ENCODE measurements at regions not wholly inside any gene's neighbourhood (a gene's known extent, or its start where the extent isn't known, plus 50 kb on each side); places are given as distances from the start of the nearest gene placed in this dataset.
"Not testable (repeated sequence)": the region's sequence is repeated elsewhere in the genome, so short reads cannot be mapped to it uniquely, and the experiment has no call there.

GRCh38 chr6:51112731-51113130, 294.1 kb downstream of the TFAP2B start:
- no peaks in the 10 kb centered on the region for H3K79me2 ChIP-seq (ENCODE audit: control insufficient read depth, low read length)
- no peak overlapping the region for H3K27ac ChIP-seq (ENCODE audit: low read depth, low read length)
- H3K9me3 ChIP-seq (ENCODE audit: control insufficient read depth, insufficient read depth, low read length), result no peaks in the 10 kb centered on the region
- TF ChIP-seq CTCF (IDR thresholded peaks at IDR 0.05; ENCODE audit: low read depth, low read length, poor library complexity, severe bottlenecking) (no peak), EZH2phosphoT487 (IDR thresholded peaks at IDR 0.05; ENCODE audit: borderline replicate concordance, low read length) (no peak)
- H3K36me3 ChIP-seq (ENCODE audit: control insufficient read depth, low read length), result no peaks in the 10 kb centered on the region
- H3K4me1 ChIP-seq (ENCODE audit: control insufficient read depth, low read length), result no peaks in the 10 kb centered on the region
- H4K20me1 ChIP-seq (ENCODE audit: control insufficient read depth, insufficient read depth, low read depth, low read length), result no peaks in the 10 kb centered on the region
- H3K27me3 ChIP-seq (ENCODE audit: control insufficient read depth, low read length), result no peaks in the 10 kb centered on the region
- H3K9me2 ChIP-seq (replicated peaks; ENCODE audit: control insufficient read depth, low read length), result no peaks in the 10 kb centered on the region
- H3K4me3 ChIP-seq (ENCODE audit: low read length), result no peak overlapping the region
- no peak overlapping the region for H3K4me2 ChIP-seq (ENCODE audit: low read length)
- no peaks in the 10 kb centered on the region for H3F3A ChIP-seq (ENCODE audit: control insufficient read depth, insufficient read depth)

- H4K20me1 ChIP-seq (ENCODE audit: control insufficient read depth, insufficient read depth, low read depth, low read length), result no peaks in the 10 kb centered on the region
- H3K79me2 ChIP-seq (ENCODE audit: control insufficient read depth, low read length), result no peaks in the 10 kb centered on the region
- no peaks in the 10 kb centered on the region for H3K4me1 ChIP-seq (ENCODE audit: control insufficient read depth, low read length)
- H3K36me3 ChIP-seq (ENCODE audit: control insufficient read depth, low read length), result no peaks in the 10 kb centered on the region
- H3K4me2 ChIP-seq (ENCODE audit: low read length), result no peak overlapping the region
- H3K4me3 ChIP-seq (ENCODE audit: low read length), result no peak overlapping the region
- no peaks in the 10 kb centered on the region for H3F3A ChIP-seq (ENCODE audit: control insufficient read depth, insufficient read depth)
- H3K27me3 ChIP-seq (ENCODE audit: control insufficient read depth, low read length), result no peaks in the 10 kb centered on the region
- TF ChIP-seq EZH2phosphoT487 (IDR thresholded peaks at IDR 0.05; ENCODE audit: borderline replicate concordance, low read length) (no peak), CTCF (IDR thresholded peaks at IDR 0.05; ENCODE audit: low read depth, low read length, poor library complexity, severe bottlenecking) (no peak)
- no peaks in the 10 kb centered on the region; the same call in 1 of the 2 replicates for H3K9me2 ChIP-seq (replicated peaks; ENCODE audit: control insufficient read depth, low read length)
- H3K9me3 ChIP-seq (ENCODE audit: control insufficient read depth, insufficient read depth, low read length), result no peaks in the 10 kb centered on the region
- H3K27ac ChIP-seq (ENCODE audit: low read depth, low read length), result no peak overlapping the region
Measured at GRCh38 chr6:51116723-51117122, 298.1 kb downstream of the TFAP2B start.

GRCh38 chr6:51118792-51119191, 300.1 kb downstream of the TFAP2B start:
- H4K20me1 ChIP-seq (ENCODE audit: control insufficient read depth, insufficient read depth, low read depth, low read length), result no peaks in the 10 kb centered on the region
- no peak overlapping the region for H3K27ac ChIP-seq (ENCODE audit: low read depth, low read length)
- no peak for TF ChIP-seq CTCF (IDR thresholded peaks at IDR 0.05; ENCODE audit: low read depth, low read length, poor library complexity, severe bottlenecking)
- TF ChIP-seq EZH2phosphoT487 (IDR thresholded peaks at IDR 0.05; ENCODE audit: borderline replicate concordance, low read length), result no peak
- H3F3A ChIP-seq (ENCODE audit: control insufficient read depth, insufficient read depth), result no peaks in the 10 kb centered on the region
- H3K9me2 ChIP-seq (replicated peaks; ENCODE audit: control insufficient read depth, low read length), result no peaks in the 10 kb centered on the region; the same call in 1 of the 2 replicates
- H3K4me2 ChIP-seq (ENCODE audit: low read length), result no peak overlapping the region
- H3K79me2 ChIP-seq (ENCODE audit: control insufficient read depth, low read length), result no peaks in the 10 kb centered on the region
- no peaks in the 10 kb centered on the region for H3K4me1 ChIP-seq (ENCODE audit: control insufficient read depth, low read length)
- H3K4me3 ChIP-seq (ENCODE audit: low read length), result no peak overlapping the region
- no peaks in the 10 kb centered on the region for H3K9me3 ChIP-seq (ENCODE audit: control insufficient read depth, insufficient read depth, low read length)
- H3K36me3 ChIP-seq (ENCODE audit: control insufficient read depth, low read length), result no peaks in the 10 kb centered on the region
- H3K27me3 ChIP-seq (ENCODE audit: control insufficient read depth, low read length), result no peaks in the 10 kb centered on the region

GRCh38 chr6:51120016-51120415, 301.3 kb downstream of the TFAP2B start:
- H3K9me2 ChIP-seq (replicated peaks; ENCODE audit: control insufficient read depth, low read length), result no peaks in the 10 kb centered on the region; the same call in 1 of the 2 replicates
- no peaks in the 10 kb centered on the region for H3K79me2 ChIP-seq (ENCODE audit: control insufficient read depth, low read length)
- no peaks in the 10 kb centered on the region for H3K36me3 ChIP-seq (ENCODE audit: control insufficient read depth, low read length)
- TF ChIP-seq CTCF (IDR thresholded peaks at IDR 0.05; ENCODE audit: low read depth, low read length, poor library complexity, severe bottlenecking), result no peak
- no peak for TF ChIP-seq EZH2phosphoT487 (IDR thresholded peaks at IDR 0.05; ENCODE audit: borderline replicate concordance, low read length)
- H3K4me2 ChIP-seq (ENCODE audit: low read length), result no peak overlapping the region
- H3K4me3 ChIP-seq (ENCODE audit: low read length), result no peak overlapping the region
- H4K20me1 ChIP-seq (ENCODE audit: control insufficient read depth, insufficient read depth, low read depth, low read length), result no peaks in the 10 kb centered on the region
- no peaks in the 10 kb centered on the region for H3K9me3 ChIP-seq (ENCODE audit: control insufficient read depth, insufficient read depth, low read length)
- H3F3A ChIP-seq (ENCODE audit: control insufficient read depth, insufficient read depth), result no peaks in the 10 kb centered on the region
- no peaks in the 10 kb centered on the region for H3K27me3 ChIP-seq (ENCODE audit: control insufficient read depth, low read length)
- H3K4me1 ChIP-seq (ENCODE audit: control insufficient read depth, low read length), result no peaks in the 10 kb centered on the region
- H3K27ac ChIP-seq (ENCODE audit: low read depth, low read length), result no peak overlapping the region

DNA sequence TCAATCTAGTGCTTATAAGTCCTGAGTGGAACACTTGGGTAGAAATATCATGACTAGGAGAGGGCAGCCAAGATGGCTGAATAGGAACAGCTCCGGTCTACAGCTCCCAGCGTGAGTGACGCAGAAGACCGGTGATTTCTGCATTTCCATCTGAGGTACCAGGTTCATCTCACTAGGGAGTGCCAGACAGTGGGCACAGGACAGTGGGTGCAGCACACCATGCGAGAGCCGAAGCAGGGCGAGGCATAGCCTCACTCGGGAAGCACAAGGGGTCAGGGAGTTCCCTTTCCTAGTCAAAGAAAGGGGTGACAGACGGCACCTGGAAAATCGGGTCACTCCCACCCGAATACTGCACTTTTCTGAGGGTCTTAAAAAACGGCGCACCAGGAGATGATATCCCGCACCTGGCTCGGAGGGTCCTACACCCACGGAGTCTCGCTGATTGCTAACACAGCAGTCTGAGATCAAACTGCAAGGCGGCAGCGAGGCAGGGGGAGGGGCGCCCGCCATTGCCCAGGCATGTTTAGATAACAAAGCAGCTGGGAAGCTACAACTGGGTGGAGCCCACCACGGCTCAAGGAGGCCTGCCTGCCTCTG, 302.8 kb downstream of the TFAP2B start:
- H3K9me2 ChIP-seq (replicated peaks; ENCODE audit: control insufficient read depth, low read length); H3K4me3 ChIP-seq (ENCODE audit: low read length); H3K4me2 ChIP-seq (ENCODE audit: low read length): not testable (repeated sequence)

More for the DNA sequence above, 302.8 kb downstream of the TFAP2B start:
- H3F3A ChIP-seq (ENCODE audit: control insufficient read depth, insufficient read depth); H3K27me3 ChIP-seq (ENCODE audit: control insufficient read depth, low read length); H4K20me1 ChIP-seq (ENCODE audit: control insufficient read depth, insufficient read depth, low read depth, low read length); H3K36me3 ChIP-seq (ENCODE audit: control insufficient read depth, low read length); H3K9me3 ChIP-seq (ENCODE audit: control insufficient read depth, insufficient read depth, low read length); H3K79me2 ChIP-seq (ENCODE audit: control insufficient read depth, low read length); H3K4me1 ChIP-seq (ENCODE audit: control insufficient read depth, low read length); H3K27ac ChIP-seq (ENCODE audit: low read depth, low read length): not testable (repeated sequence)
